Neural progenitor cell (in vitro differentiated cells): ENCODE measurements at regions not wholly inside any gene's neighbourhood (a gene's known extent, or its start where the extent isn't known, plus 50 kb on each side); places are given as distances from the start of the nearest gene placed in this dataset.
"Not testable (repeated sequence)": the region's sequence is repeated elsewhere in the genome, so short reads cannot be mapped to it uniquely, and the experiment has no call there.

Experiments used
- DNase-seq: peaks from one replicate; pipeline ENCODE4 v3.0.0-alpha.2; 2016; ENCODE audit warnings: low spot score
- H2AFZ ChIP-seq: fragments of 200-600 bp; sonication (generic); replicated peaks from 2 replicates; pipeline ENCODE4 v1.6.1; 2016; ENCODE audit warnings: antibody characterized with exemption
- H3F3A ChIP-seq: fragments of 200-600 bp; sonication (generic); 2 replicates; pipeline ENCODE4 v1.6.1; 2016; ENCODE audit warnings: antibody characterized with exemption, low read depth
- H3K27ac ChIP-seq: fragments of 200-600 bp; sonication (generic); 2 replicates; pipeline ENCODE4 v1.5.1; 2016; ENCODE audit warnings: mild to moderate bottlenecking
- H3K27me3 ChIP-seq: fragments of 200-600 bp; sonication (generic); 2 replicates; pipeline ENCODE4 v1.6.1; 2016; ENCODE audit warnings: mild to moderate bottlenecking, moderate library complexity
- H3K36me3 ChIP-seq: fragments of 200-600 bp; sonication (generic); 2 replicates; pipeline ENCODE4 v1.5.1; 2016
- H3K4me1 ChIP-seq: fragments of 200-600 bp; sonication (generic); 2 replicates; pipeline ENCODE4 v1.6.1; 2016; ENCODE audit warnings: mixed run types
- H3K4me2 ChIP-seq: fragments of 200-600 bp; sonication (generic); 2 replicates; pipeline ENCODE4 v1.6.1; 2016
- H3K4me3 ChIP-seq: fragments of 200-600 bp; sonication (generic); 2 replicates; pipeline ENCODE4 v1.5.1; 2016
- H3K79me2 ChIP-seq: fragments of 200-600 bp; sonication (generic); 2 replicates; pipeline ENCODE4 v1.6.1; 2016; ENCODE audit warnings: low read depth
- H3K9ac ChIP-seq: fragments of 200-600 bp; sonication (generic); 2 replicates; pipeline ENCODE4 v1.6.1; 2016
- H3K9me3 ChIP-seq: fragments of 200-600 bp; sonication (generic); 2 replicates; pipeline ENCODE4 v1.5.1; 2016; ENCODE audit warnings: low read depth
- H4K20me1 ChIP-seq: fragments of 200-600 bp; sonication (generic); 2 replicates; pipeline ENCODE4 v1.6.1; 2016; ENCODE audit warnings: low read depth
- H3K27ac Mint-ChIP-seq: 3 replicates; pipeline ENCODE4 v1.8.0; 2021; ENCODE audit warnings: mixed read lengths
- H3K27me3 Mint-ChIP-seq: 2 replicates; pipeline ENCODE4 v1.8.0; 2022; ENCODE audit warnings: low read depth, mild to moderate bottlenecking, inconsistent platforms, moderate library complexity, mixed read lengths; ENCODE audit not compliant: insufficient read depth
- H3K36me3 Mint-ChIP-seq: 3 replicates; pipeline ENCODE4 v1.8.0; 2021; ENCODE audit warnings: mixed read lengths
- H3K4me1 Mint-ChIP-seq: 3 replicates; pipeline ENCODE4 v1.8.0; 2021; ENCODE audit warnings: mixed read lengths
- H3K4me3 Mint-ChIP-seq: 3 replicates; pipeline ENCODE4 v1.8.0; 2021; ENCODE audit warnings: mild to moderate bottlenecking, moderate library complexity, mixed read lengths
- H3K9me3 Mint-ChIP-seq: 3 replicates; pipeline ENCODE4 v1.8.0; 2020; ENCODE audit warnings: mixed read lengths
- EZH2 ChIP-seq: fragments of 200-600 bp; sonication (generic); IDR thresholded peaks from 2 replicates; pipeline ENCODE4 v1.6.1; 2017; ENCODE audit warnings: antibody characterized with exemption, mild to moderate bottlenecking, moderate library complexity
- EZH2phosphoT487 ChIP-seq: fragments of 200-600 bp; sonication (generic); IDR thresholded peaks from 2 replicates; pipeline ENCODE4 v1.6.1; 2017; ENCODE audit warnings: antibody characterized with exemption
- TF ChIP-seq, protein P1 (sequence below): fragments of 200-600 bp; sonication (generic); IDR thresholded peaks from 2 replicates; pipeline ENCODE4 v1.5.1; 2017; ENCODE audit warnings: antibody characterized with exemption, mild to moderate bottlenecking

- Histone ChIP-seq H3K4me2 (no peak overlapping the region), H3K9me3 (no peaks in the 10 kb centered on the region), H3K4me1 (no peaks in the 10 kb centered on the region), H3K4me3 (no peak overlapping the region), H3K36me3 (no peaks in the 10 kb centered on the region), H2AFZ (no peak overlapping the region), H3K27me3 (no peaks in the 10 kb centered on the region), H3K79me2 (no peaks in the 10 kb centered on the region), H3F3A (no peaks in the 10 kb centered on the region), H4K20me1 (no peaks in the 10 kb centered on the region), H3K9ac (no peak overlapping the region), H3K27ac (no peak overlapping the region)
- no peak overlapping the region for H3K27ac Mint-ChIP-seq
- TF ChIP-seq, protein P1, sequence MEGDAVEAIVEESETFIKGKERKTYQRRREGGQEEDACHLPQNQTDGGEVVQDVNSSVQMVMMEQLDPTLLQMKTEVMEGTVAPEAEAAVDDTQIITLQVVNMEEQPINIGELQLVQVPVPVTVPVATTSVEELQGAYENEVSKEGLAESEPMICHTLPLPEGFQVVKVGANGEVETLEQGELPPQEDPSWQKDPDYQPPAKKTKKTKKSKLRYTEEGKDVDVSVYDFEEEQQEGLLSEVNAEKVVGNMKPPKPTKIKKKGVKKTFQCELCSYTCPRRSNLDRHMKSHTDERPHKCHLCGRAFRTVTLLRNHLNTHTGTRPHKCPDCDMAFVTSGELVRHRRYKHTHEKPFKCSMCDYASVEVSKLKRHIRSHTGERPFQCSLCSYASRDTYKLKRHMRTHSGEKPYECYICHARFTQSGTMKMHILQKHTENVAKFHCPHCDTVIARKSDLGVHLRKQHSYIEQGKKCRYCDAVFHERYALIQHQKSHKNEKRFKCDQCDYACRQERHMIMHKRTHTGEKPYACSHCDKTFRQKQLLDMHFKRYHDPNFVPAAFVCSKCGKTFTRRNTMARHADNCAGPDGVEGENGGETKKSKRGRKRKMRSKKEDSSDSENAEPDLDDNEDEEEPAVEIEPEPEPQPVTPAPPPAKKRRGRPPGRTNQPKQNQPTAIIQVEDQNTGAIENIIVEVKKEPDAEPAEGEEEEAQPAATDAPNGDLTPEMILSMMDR = no peak
- TF ChIP-seq EZH2phosphoT487 (no peak), EZH2 (no peak)
- no peaks in the 10 kb centered on the region for H3K9me3 Mint-ChIP-seq
- H3K27me3 Mint-ChIP-seq = no peaks in the 10 kb centered on the region
- H3K4me1 Mint-ChIP-seq = peaks cover 6% of the 10 kb centered on the region
- DNase-seq = no peak
- no peaks in the 10 kb centered on the region for H3K36me3 Mint-ChIP-seq
- no peak overlapping the region for H3K4me3 Mint-ChIP-seq
Observed at GRCh38 chr5:164235300-164235891, 730.0 kb downstream of the MAT2B start.

DNA sequence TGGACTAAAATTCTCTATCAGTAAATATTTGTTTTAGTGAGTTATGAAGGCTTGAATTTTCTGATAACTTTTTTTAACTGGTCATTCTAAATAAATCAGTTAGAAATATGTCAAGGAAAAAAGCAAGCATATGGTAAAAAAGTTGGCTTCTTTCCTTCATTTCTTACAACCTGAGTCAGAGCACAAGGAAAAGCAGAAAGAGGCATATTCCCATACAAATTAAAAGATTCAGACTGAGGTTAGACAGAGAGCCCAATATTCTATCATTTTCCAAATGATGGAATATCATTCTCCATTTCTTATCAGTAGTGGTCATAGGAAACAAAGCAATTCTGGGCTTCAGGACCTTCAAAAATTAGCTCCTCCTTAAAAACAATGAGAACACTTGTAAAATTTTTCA is 732.1 kb downstream of the MAT2B start:
- no peaks in the 10 kb centered on the region for H3K9me3 Mint-ChIP-seq
- H3K4me3 Mint-ChIP-seq = no peak overlapping the region
- TF ChIP-seq EZH2 (no peak), EZH2phosphoT487 (no peak)
- TF ChIP-seq, protein P1 = no peak
- H3K36me3 Mint-ChIP-seq = no peaks in the 10 kb centered on the region
- Histone ChIP-seq H3F3A (no peaks in the 10 kb centered on the region), H3K36me3 (no peaks in the 10 kb centered on the region), H3K4me3 (no peak overlapping the region), H3K9me3 (no peaks in the 10 kb centered on the region), H3K4me2 (no peak overlapping the region), H3K27ac (no peak overlapping the region), H2AFZ (no peak overlapping the region), H4K20me1 (no peaks in the 10 kb centered on the region), H3K27me3 (no peaks in the 10 kb centered on the region), H3K79me2 (no peaks in the 10 kb centered on the region), H3K4me1 (no peaks in the 10 kb centered on the region), H3K9ac (no peak overlapping the region)
- no peak for DNase-seq
- peaks cover 6% of the 10 kb centered on the region for H3K4me1 Mint-ChIP-seq
- no peak overlapping the region for H3K27ac Mint-ChIP-seq
- H3K27me3 Mint-ChIP-seq = no peaks in the 10 kb centered on the region

- DNase-seq, H3F3A ChIP-seq, H3K4me1 ChIP-seq, H3K4me3 Mint-ChIP-seq, H3K4me2 ChIP-seq, H3K36me3 Mint-ChIP-seq, H3K27ac Mint-ChIP-seq, H3K27me3 ChIP-seq, H3K9me3 Mint-ChIP-seq, H3K27me3 Mint-ChIP-seq, H3K79me2 ChIP-seq, H4K20me1 ChIP-seq, H3K9ac ChIP-seq, H3K27ac ChIP-seq, H3K36me3 ChIP-seq, H3K9me3 ChIP-seq, H2AFZ ChIP-seq, H3K4me3 ChIP-seq: not testable (repeated sequence)
- H3K4me1 Mint-ChIP-seq = peaks cover 15% of the 10 kb centered on the region
Observed at GRCh38 chr5:164251781-164252180, 746.4 kb downstream of the MAT2B start.

GRCh38 chr5:164253764-164254163 is 748.3 kb downstream of the MAT2B start:
- H3K4me3 ChIP-seq = no peak overlapping the region

More at GRCh38 chr5:164253764-164254163, 748.3 kb downstream of the MAT2B start:
- no peaks in the 10 kb centered on the region for H3K4me1 ChIP-seq
- H3K36me3 ChIP-seq = no peaks in the 10 kb centered on the region
- Mint-ChIP-seq H3K4me1 (peaks cover 15% of the 10 kb centered on the region), H3K27me3 (no peaks in the 10 kb centered on the region), H3K4me3 (no peak overlapping the region), H3K36me3 (no peaks in the 10 kb centered on the region), H3K9me3 (no peaks in the 10 kb centered on the region), H3K27ac (no peak overlapping the region)
- no peak for TF ChIP-seq EZH2phosphoT487
- no peak for TF ChIP-seq EZH2
- TF ChIP-seq, protein P1 = no peak
- no peaks in the 10 kb centered on the region for H3K9me3 ChIP-seq
- no peaks in the 10 kb centered on the region for H3F3A ChIP-seq
- no peak overlapping the region for H2AFZ ChIP-seq
- no peak overlapping the region for H3K27ac ChIP-seq
- H4K20me1 ChIP-seq = no peaks in the 10 kb centered on the region
- no peak for DNase-seq
- no peaks in the 10 kb centered on the region for H3K27me3 ChIP-seq
- H3K9ac ChIP-seq = no peak overlapping the region
- H3K4me2 ChIP-seq = no peak overlapping the region
- no peaks in the 10 kb centered on the region for H3K79me2 ChIP-seq
